ENCODE measurements at regions not wholly inside any gene's neighbourhood (a gene's known extent, or its start where the extent isn't known, plus 50 kb on each side); places are given as distances from the start of the nearest gene placed in this dataset.

DNA sequence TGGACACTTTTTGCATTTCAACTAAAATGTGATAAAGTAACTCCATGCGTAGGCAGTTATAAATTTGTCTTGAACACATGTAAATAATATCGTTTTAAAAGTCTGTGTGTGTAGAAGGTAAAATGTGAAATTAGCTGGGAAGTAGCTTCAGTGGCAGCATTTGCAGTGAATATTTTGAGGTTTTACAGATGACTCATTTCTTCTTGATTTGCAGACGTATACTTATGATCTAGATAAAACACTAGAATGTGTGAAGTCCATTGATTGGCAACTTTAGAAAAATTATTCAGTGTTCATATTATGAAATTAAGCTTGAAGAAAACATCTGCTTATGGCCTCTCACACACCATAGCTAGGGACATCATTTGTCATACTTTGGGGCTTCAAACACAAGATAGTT is 788.6 kb upstream of the NOVA1 start:
- Mint-ChIP-seq H3K36me3 (ENCODE audit: low read depth) (no peaks in the 10 kb centered on the region), H3K27ac (no peak overlapping the region), H3K4me1 (no peaks in the 10 kb centered on the region), H3K4me3 (no peak overlapping the region), H3K27me3 (no peaks in the 10 kb centered on the region), H3K9me3 (ENCODE audit: low read depth) (peaks cover 11% of the 10 kb centered on the region)
- DNase-seq (no peak), ATAC-seq (no peak)
- POLR2A ChIA-PET: no interaction called here
- intact Hi-C loops (cut with DNase I, micrococcal nuclease): no loop called here
- CTCF ChIA-PET: no interaction called here

- H3K27me3 Mint-ChIP-seq: no peaks in the 10 kb centered on the region
- no peak overlapping the region for H3K27ac Mint-ChIP-seq
- no peaks in the 10 kb centered on the region for H3K36me3 Mint-ChIP-seq (ENCODE audit: low read depth)
- H3K4me3 Mint-ChIP-seq: no peak overlapping the region
- intact Hi-C loops (cut with DNase I, micrococcal nuclease): no loop called here
- no peak for ATAC-seq
- H3K4me1 Mint-ChIP-seq: no peaks in the 10 kb centered on the region
- ChIA-PET POLR2A (no interaction called here), CTCF (no interaction called here)
- no peak for DNase-seq
- peaks cover 16% of the 10 kb centered on the region for H3K9me3 Mint-ChIP-seq (ENCODE audit: low read depth)
Measured at GRCh38 chr14:27387463-27387862, 789.6 kb upstream of the NOVA1 start.

- H3K4me3 Mint-ChIP-seq: no peak overlapping the region
- no peak overlapping the region for H3K27ac Mint-ChIP-seq
- intact Hi-C loops (cut with DNase I, micrococcal nuclease): no loop called here
- ChIA-PET CTCF (no interaction called here), POLR2A (no interaction called here)
- H3K4me1 Mint-ChIP-seq: no peaks in the 10 kb centered on the region
- H3K9me3 Mint-ChIP-seq (ENCODE audit: low read depth): peaks cover 21% of the 10 kb centered on the region
- H3K36me3 Mint-ChIP-seq (ENCODE audit: low read depth): no peaks in the 10 kb centered on the region
- H3K27me3 Mint-ChIP-seq: no peaks in the 10 kb centered on the region
- no peak for ATAC-seq
- DNase-seq: no peak
Measured at GRCh38 chr14:27389402-27389801, 791.6 kb upstream of the NOVA1 start.

DNA sequence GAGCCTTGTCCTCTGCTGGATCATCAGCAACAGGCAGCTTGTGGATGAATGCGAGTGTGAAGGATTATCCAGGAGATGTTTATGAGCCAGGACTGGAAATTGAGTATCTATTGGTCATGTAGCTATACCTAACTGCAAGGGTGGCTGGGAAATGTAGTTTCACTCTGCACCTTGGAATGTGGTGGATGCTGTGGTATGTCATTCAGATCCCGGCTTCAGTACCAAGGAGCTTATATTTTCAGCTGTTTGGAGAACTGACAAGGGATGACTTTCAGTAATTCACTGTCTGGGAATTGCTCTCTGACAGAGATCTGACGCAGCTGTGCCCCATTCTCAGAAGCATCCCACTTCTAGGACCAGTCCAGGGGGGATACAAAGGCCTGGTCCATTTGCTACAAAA is 792.3 kb upstream of the NOVA1 start:
- ATAC-seq (no peak), DNase-seq (no peak)
- H3K4me3 Mint-ChIP-seq: no peak overlapping the region
- H3K9me3 Mint-ChIP-seq (ENCODE audit: low read depth): peaks cover 19% of the 10 kb centered on the region
- H3K27ac Mint-ChIP-seq: no peak overlapping the region
- no peaks in the 10 kb centered on the region for H3K36me3 Mint-ChIP-seq (ENCODE audit: low read depth)
- H3K4me1 Mint-ChIP-seq: no peaks in the 10 kb centered on the region
- intact Hi-C loops (cut with DNase I, micrococcal nuclease): no loop called here
- POLR2A ChIA-PET: no interaction called here
- CTCF ChIA-PET: interaction anchor here (0.6 kb wide), 1 partner anchor 437 kb away, joined by 3 read pairs; no protein-coding TSS in a partner anchor
- no peaks in the 10 kb centered on the region for H3K27me3 Mint-ChIP-seq

DNA sequence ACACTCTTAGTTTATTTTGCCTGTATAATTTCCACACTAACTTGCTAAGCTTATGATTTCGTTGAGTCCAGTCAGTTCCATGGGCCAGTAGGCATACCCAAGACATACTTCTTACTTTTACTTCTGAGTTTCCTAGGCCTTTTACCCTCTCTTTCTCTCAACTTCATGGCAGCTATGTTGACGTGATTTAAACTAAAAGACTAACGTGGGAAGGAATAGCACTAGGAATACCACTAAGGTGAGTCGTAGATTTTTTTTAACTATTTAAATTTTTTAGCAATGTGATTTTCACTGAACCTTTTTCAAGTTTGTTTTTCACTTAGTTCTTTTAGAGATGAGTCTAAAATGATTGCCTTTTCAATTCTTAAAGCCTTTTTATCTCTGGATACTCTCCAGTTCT is 793.5 kb upstream of the NOVA1 start:
- no peak for ATAC-seq
- CTCF ChIA-PET: no interaction called here
- no peak overlapping the region for H3K27ac Mint-ChIP-seq
- no peak for DNase-seq
- H3K4me3 Mint-ChIP-seq: no peak overlapping the region
- H3K36me3 Mint-ChIP-seq (ENCODE audit: low read depth): no peaks in the 10 kb centered on the region
- H3K9me3 Mint-ChIP-seq (ENCODE audit: low read depth): peaks cover 19% of the 10 kb centered on the region
- H3K4me1 Mint-ChIP-seq: no peaks in the 10 kb centered on the region
- H3K27me3 Mint-ChIP-seq: no peaks in the 10 kb centered on the region
- POLR2A ChIA-PET: no interaction called here
- intact Hi-C loops (cut with DNase I, micrococcal nuclease): no loop called here

DNA sequence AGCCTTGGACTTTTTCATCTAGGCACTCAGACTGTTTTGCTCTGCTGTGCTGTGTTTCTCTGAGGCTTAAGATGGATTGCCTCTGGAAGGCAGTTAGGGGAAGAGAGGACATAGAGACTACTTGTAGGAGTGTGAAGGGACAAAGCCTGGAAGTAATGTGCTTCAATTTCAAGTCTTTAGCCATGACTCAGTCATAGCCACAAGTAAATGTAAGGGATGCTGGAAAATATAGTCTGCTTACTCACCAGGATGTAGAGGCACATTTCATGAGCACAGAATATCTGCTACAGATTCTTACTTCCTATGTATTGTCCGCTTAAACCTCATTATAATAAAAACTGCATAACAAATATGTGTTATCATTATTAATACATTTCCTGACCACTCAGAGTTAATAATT is 794.3 kb upstream of the NOVA1 start:
- ATAC-seq (no peak), DNase-seq (no peak)
- CTCF ChIA-PET: no interaction called here
- no peaks in the 10 kb centered on the region for H3K27me3 Mint-ChIP-seq
- H3K27ac Mint-ChIP-seq: no peak overlapping the region
- H3K4me3 Mint-ChIP-seq: no peak overlapping the region
- peaks cover 19% of the 10 kb centered on the region for H3K9me3 Mint-ChIP-seq (ENCODE audit: low read depth)
- POLR2A ChIA-PET: no interaction called here
- no peaks in the 10 kb centered on the region for H3K4me1 Mint-ChIP-seq
- intact Hi-C loops (cut with DNase I, micrococcal nuclease): no loop called here
- H3K36me3 Mint-ChIP-seq (ENCODE audit: low read depth): no peaks in the 10 kb centered on the region

DNA sequence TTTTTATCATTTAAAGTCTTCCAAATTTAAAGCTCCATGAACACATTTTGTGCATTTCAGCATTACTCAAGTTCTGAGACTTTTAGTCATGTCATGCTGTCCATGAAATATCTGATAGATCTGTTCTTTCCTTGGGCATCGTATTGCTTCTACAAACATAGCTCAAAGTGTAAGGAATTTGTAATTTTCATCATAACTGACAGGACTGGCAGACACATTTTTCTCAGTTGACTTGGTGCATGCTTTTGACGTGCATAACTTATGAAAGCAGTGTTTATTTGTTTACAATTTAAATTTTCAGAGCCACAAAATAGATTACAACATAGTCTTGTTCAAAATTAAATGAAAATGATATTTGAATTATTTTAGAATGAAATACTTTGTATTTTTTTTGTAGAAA is 812.1 kb upstream of the NOVA1 start:
- Mint-ChIP-seq H3K27ac (no peak overlapping the region), H3K4me1 (no peaks in the 10 kb centered on the region), H3K4me3 (no peak overlapping the region), H3K9me3 (ENCODE audit: low read depth) (peaks cover 7% of the 10 kb centered on the region), H3K36me3 (ENCODE audit: low read depth) (no peaks in the 10 kb centered on the region), H3K27me3 (no peaks in the 10 kb centered on the region)
- POLR2A ChIA-PET: no interaction called here
- DNase-seq (no peak), ATAC-seq (no peak)
- intact Hi-C loops (cut with DNase I, micrococcal nuclease): no loop called here
- CTCF ChIA-PET: interaction anchor here (1.1 kb wide), 1 partner anchor 12 kb away, joined by 3 read pairs; no protein-coding TSS in a partner anchor

DNA sequence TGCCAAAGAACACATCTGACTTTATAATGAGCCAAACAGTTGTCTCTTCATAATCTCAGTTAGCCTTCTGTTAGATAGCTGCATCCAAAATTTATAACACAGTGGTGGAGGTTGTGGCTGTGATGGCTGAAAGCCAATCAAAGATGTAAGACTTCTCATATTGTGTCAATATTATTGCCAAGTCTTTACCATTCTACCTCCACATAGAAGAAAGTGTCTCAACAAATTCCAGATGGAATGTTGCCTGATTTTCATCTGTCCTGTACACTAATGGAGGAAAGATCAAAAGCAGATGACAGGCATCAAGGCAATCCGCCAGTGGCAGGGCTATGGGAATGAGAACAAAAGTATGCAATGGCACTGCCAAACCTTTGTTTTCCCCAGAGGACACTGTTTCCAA is 813.1 kb upstream of the NOVA1 start:
- intact Hi-C loops (cut with DNase I, micrococcal nuclease): no loop called here
- Mint-ChIP-seq H3K4me3 (no peak overlapping the region), H3K4me1 (no peaks in the 10 kb centered on the region), H3K36me3 (ENCODE audit: low read depth) (no peaks in the 10 kb centered on the region), H3K9me3 (ENCODE audit: low read depth) (peaks cover 8% of the 10 kb centered on the region), H3K27me3 (no peaks in the 10 kb centered on the region), H3K27ac (no peak overlapping the region)
- DNase-seq (no peak), ATAC-seq (no peak)
- ChIA-PET POLR2A (no interaction called here), CTCF (interaction anchor here (1.1 kb wide), 1 partner anchor 13 kb away, joined by 3 read pairs; no protein-coding TSS in a partner anchor)

GRCh38 chr14:27427796-27428195 is 830.0 kb upstream of the NOVA1 start:
- Mint-ChIP-seq H3K27ac (no peak overlapping the region), H3K27me3 (no peaks in the 10 kb centered on the region), H3K4me1 (no peaks in the 10 kb centered on the region), H3K4me3 (no peak overlapping the region), H3K9me3 (ENCODE audit: low read depth) (peaks cover 2% of the 10 kb centered on the region), H3K36me3 (ENCODE audit: low read depth) (no peaks in the 10 kb centered on the region)
- ChIA-PET POLR2A (no interaction called here), CTCF (no interaction called here)
- ATAC-seq: no peak
- intact Hi-C loops (cut with DNase I, micrococcal nuclease): no loop called here
- no peak for DNase-seq

- intact Hi-C loops (cut with DNase I, micrococcal nuclease): no loop called here
- Mint-ChIP-seq H3K4me1 (no peaks in the 10 kb centered on the region), H3K4me3 (no peak overlapping the region), H3K9me3 (ENCODE audit: low read depth) (peaks cover 7% of the 10 kb centered on the region), H3K27ac (no peak overlapping the region), H3K27me3 (no peaks in the 10 kb centered on the region), H3K36me3 (ENCODE audit: low read depth) (no peaks in the 10 kb centered on the region)
- CTCF ChIA-PET: no interaction called here
- POLR2A ChIA-PET: no interaction called here
- DNase-seq (no peak), ATAC-seq (no peak)
Measured at GRCh38 chr14:27435923-27436670, 838.3 kb upstream of the NOVA1 start.

DNA sequence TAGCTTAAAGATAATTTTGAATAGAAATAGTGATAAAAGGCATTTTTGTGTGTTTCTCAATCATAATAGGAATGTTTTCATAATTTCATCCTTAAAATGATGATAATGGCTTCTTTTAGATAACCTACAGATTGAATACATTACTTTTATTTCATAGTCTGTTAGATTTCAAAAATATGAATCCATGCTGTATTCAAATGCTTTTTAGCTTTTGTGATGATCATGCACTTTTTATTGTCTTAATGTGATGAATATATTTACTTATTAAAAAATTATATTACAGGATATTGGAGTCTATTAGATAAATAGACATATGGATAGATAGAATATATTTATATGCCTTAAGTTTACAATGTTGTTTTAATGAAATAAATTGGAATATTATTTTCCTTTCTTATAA is 886.8 kb upstream of the NOVA1 start:
- Mint-ChIP-seq H3K4me3 (no peak overlapping the region), H3K27me3 (no peaks in the 10 kb centered on the region), H3K9me3 (ENCODE audit: low read depth) (peaks cover 6% of the 10 kb centered on the region), H3K27ac (no peak overlapping the region), H3K4me1 (no peaks in the 10 kb centered on the region), H3K36me3 (ENCODE audit: low read depth) (no peaks in the 10 kb centered on the region)
- intact Hi-C loops (cut with DNase I, micrococcal nuclease): no loop called here
- ChIA-PET CTCF (interaction anchor here (1.0 kb wide), 1 partner anchor 36 kb away, joined by 3 read pairs; no protein-coding TSS in a partner anchor), POLR2A (no interaction called here)
- ATAC-seq: no peak
- DNase-seq: no peak

DNA sequence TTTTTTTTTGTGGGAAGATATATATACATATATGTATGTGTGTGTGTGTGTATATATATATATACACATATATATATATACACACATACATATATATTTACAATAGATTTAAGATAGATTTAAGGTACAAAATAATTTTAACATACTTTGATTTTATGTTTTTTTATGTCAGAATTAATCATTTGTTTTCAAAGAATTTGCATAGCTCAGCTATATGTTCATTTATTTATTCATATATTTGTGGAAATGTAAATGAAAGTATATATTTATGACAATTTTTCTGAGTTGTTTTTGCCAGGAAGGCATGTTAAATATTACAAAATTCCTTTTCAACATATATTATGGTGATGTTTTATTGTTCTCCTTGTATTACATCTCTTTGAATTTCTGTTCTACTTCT is 887.4 kb upstream of the NOVA1 start:
- Mint-ChIP-seq H3K4me3 (no peak overlapping the region), H3K27me3 (no peaks in the 10 kb centered on the region), H3K36me3 (ENCODE audit: low read depth) (no peaks in the 10 kb centered on the region), H3K9me3 (ENCODE audit: low read depth) (peaks cover 6% of the 10 kb centered on the region), H3K27ac (no peak overlapping the region), H3K4me1 (no peaks in the 10 kb centered on the region)
- intact Hi-C loops (cut with DNase I, micrococcal nuclease): no loop called here
- POLR2A ChIA-PET: no interaction called here
- ATAC-seq (no peak), DNase-seq (no peak)
- CTCF ChIA-PET: interaction anchor here (1.0 kb wide), 1 partner anchor 35 kb away, joined by 3 read pairs; no protein-coding TSS in a partner anchor

DNA sequence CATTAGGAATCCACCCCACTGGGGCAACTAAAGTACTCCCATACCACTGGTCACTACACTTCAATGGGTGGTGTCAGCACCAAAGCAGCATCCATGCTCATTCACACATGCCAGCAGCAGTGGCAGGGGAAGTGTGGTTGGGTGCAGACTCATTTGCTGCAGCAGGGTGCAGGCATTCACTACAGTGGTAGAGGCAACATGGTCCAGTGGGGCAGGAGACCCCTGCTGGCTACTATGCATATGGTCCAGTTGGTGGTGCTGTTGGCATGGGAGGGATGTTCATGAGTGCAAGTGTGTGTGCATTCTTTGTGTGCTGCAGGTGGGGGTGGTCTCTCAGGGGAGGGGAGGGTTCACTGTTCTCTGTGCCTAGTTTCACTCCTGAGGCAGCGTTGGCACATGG is 908.4 kb upstream of the NOVA1 start:
- ATAC-seq (no peak), DNase-seq (no peak)
- H3K9me3 Mint-ChIP-seq (ENCODE audit: low read depth): peaks cover 23% of the 10 kb centered on the region
- intact Hi-C loops (cut with DNase I, micrococcal nuclease): no loop called here
- ChIA-PET POLR2A (no interaction called here), CTCF (no interaction called here)
- no peak overlapping the region for H3K27ac Mint-ChIP-seq
- H3K27me3 Mint-ChIP-seq: no peaks in the 10 kb centered on the region
- no peaks in the 10 kb centered on the region for H3K36me3 Mint-ChIP-seq (ENCODE audit: low read depth)
- no peaks in the 10 kb centered on the region for H3K4me1 Mint-ChIP-seq
- H3K4me3 Mint-ChIP-seq: no peak overlapping the region

All from activated CD4-positive, alpha-beta T cell treated with anti-CD3 and anti-CD28 coated beads for 36 hours (primary cell).